ENCODE measurements at regions not wholly inside any gene's neighbourhood (a gene's known extent, or its start where the extent isn't known, plus 50 kb on each side); places are given as distances from the start of the nearest gene placed in this dataset.
"Not testable (repeated sequence)": the region's sequence is repeated elsewhere in the genome, so short reads cannot be mapped to it uniquely, and the experiment has no call there.

DNA sequence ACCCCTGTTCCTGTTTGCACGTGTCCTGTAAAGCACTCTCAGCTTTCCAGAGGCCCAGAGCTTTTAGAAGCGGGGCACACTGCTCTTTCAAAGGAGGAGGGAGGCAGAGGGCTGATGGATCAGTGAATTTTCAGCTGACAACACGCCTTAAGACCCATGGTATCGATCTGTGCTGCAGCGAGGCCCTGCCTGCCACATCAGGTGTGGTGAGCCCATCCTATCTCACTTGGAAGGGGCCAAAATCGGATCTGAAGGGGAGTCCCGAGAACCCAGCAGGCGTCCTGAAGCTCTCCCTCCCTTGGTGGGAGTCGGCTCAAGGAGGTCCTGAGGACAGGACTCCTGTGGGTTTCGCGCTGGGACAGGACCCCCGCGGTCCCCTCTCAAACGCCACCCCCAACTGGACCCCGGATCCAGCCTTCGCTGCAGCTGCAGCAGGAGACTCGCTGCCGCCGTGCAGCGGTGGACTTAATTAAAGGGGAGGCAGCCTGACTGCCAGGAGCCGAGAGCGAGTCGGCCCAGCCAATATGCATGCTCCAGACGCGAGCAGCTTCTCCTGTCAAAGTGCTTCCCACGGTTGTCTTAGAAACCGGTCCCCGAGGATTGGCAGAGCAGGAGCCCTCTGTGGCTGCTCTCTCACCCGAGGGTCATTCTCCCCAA lies 580.0 kb upstream of the ZNF337 start:
- Histone ChIP-seq H3K4me3 (ENCODE audit: low read depth, low read length, poor library complexity, severe bottlenecking) (no peak overlapping the region), H3K36me3 (ENCODE audit: insufficient read depth, low read length, poor library complexity, severe bottlenecking) (no peaks in the 10 kb centered on the region), H3K9me3 (ENCODE audit: low read depth, low read length, poor library complexity, severe bottlenecking) (no peaks in the 10 kb centered on the region), H3K4me1 (ENCODE audit: insufficient read depth, low read length, poor library complexity, severe bottlenecking) (no peaks in the 10 kb centered on the region), H3K27me3 (replicated peaks; ENCODE audit: insufficient read depth, low read depth, low read length, poor library complexity) (no peaks in the 10 kb centered on the region), H3K27ac (ENCODE audit: low read depth, low read length, poor library complexity, severe bottlenecking) (no peak overlapping the region)
- CTCF ChIA-PET: no interaction called here
- no peak for DNase-seq (ENCODE audit: low spot score)
- TF ChIP-seq EZH2 (IDR thresholded peaks at IDR 0.05; ENCODE audit: borderline replicate concordance, low read depth, low read length, poor library complexity, severe bottlenecking): no peak
- no TSS peak for BruUV-seq (replicated peaks)
- POLR2A ChIA-PET (ENCODE audit: low non-redundant PET): no interaction called here
- intact Hi-C loops (cut with micrococcal nuclease; ENCODE audit: unreplicated experiment): loop anchor here (10.0 kb wide), 1 partner anchor 62 kb away; no protein-coding TSS in a partner anchor

DNA sequence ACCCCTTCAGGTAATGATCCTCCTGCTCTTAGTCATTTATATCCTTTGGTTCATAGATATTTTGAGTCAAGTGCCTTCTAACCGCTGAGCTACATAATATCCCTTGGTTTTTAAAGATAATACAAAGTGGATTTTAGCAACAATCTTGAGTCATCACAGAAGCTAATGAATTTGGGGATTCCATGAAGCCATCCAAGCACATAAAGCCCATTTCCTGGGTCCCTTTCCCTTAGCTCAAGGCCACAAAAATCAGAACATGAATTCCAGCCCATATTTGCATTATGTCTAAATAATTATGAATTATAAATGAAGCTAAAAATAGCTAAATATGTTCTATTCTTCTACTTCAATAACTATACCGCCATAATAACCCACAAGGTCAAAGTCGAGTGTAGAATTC lies 572.1 kb upstream of the ZNF337 start:
- BruUV-seq (replicated peaks); H3K27me3 ChIP-seq (replicated peaks; ENCODE audit: insufficient read depth, low read depth, low read length, poor library complexity); H3K36me3 ChIP-seq (ENCODE audit: insufficient read depth, low read length, poor library complexity, severe bottlenecking); DNase-seq (ENCODE audit: low spot score); CTCF ChIA-PET; POLR2A ChIA-PET (ENCODE audit: low non-redundant PET); H3K4me3 ChIP-seq (ENCODE audit: low read depth, low read length, poor library complexity, severe bottlenecking); intact Hi-C loops (cut with micrococcal nuclease; ENCODE audit: unreplicated experiment); H3K9me3 ChIP-seq (ENCODE audit: low read depth, low read length, poor library complexity, severe bottlenecking); H3K27ac ChIP-seq (ENCODE audit: low read depth, low read length, poor library complexity, severe bottlenecking); H3K4me1 ChIP-seq (ENCODE audit: insufficient read depth, low read length, poor library complexity, severe bottlenecking): not testable (repeated sequence)

DNA sequence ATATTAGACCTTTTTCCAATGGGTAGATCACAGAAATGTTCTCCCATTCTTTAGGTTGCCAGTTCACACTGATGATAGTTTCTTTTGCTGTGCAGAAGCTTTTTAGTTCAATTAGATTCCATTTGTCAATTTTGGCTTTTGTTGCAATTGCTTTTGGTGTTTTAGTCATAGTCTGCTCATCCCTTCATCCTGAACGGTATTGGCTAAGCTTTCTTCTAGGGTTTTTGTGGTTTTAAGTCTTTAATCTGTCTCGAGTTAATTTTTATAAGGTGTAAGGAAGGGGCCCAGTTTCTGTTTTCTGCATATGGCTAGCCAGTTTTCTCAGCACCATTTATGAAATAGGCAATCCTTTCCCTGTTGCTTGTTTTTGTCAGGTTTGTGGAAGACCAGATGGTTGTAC lies 564.3 kb upstream of the ZNF337 start:
- DNase-seq (ENCODE audit: low spot score); H3K4me1 ChIP-seq (ENCODE audit: insufficient read depth, low read length, poor library complexity, severe bottlenecking); H3K9me3 ChIP-seq (ENCODE audit: low read depth, low read length, poor library complexity, severe bottlenecking); CTCF ChIA-PET; POLR2A ChIA-PET (ENCODE audit: low non-redundant PET); H3K27ac ChIP-seq (ENCODE audit: low read depth, low read length, poor library complexity, severe bottlenecking); intact Hi-C loops (cut with micrococcal nuclease; ENCODE audit: unreplicated experiment); H3K4me3 ChIP-seq (ENCODE audit: low read depth, low read length, poor library complexity, severe bottlenecking); BruUV-seq (replicated peaks); H3K36me3 ChIP-seq (ENCODE audit: insufficient read depth, low read length, poor library complexity, severe bottlenecking); H3K27me3 ChIP-seq (replicated peaks; ENCODE audit: insufficient read depth, low read depth, low read length, poor library complexity): not testable (repeated sequence)

DNA sequence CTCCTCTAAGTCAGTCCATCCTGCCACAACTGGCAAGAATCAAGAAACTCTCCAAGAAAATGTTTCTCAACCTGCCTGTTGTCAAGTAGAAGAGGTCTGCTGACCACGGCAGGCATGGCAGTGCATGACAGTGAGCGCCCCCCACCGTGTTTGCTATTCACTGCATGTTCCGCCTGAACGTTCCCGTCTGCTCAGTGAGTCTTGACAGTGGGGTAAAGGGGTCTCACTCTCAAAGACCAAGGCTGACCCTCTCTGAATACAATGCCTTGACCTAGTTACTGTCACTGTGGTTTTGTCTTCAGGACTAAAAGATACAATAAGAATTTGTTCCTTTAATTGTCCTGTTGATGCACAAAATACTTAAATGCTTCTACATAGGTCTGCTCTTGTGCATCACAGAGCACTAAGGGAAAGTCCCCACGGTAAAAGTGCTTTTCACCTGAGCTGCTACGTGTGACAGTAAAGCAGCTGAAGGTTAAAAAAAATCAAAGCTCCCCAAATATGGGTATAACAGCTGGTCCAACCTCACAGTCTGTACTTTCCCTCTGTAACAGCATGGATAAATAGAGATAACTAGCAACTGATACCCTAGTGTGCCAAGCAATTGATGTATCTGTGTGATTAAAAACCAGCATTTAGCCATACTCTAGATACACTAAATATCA lies 555.8 kb upstream of the ZNF337 start:
- DNase-seq (ENCODE audit: low spot score); H3K9me3 ChIP-seq (ENCODE audit: low read depth, low read length, poor library complexity, severe bottlenecking); H3K4me3 ChIP-seq (ENCODE audit: low read depth, low read length, poor library complexity, severe bottlenecking); H3K27ac ChIP-seq (ENCODE audit: low read depth, low read length, poor library complexity, severe bottlenecking); H3K4me1 ChIP-seq (ENCODE audit: insufficient read depth, low read length, poor library complexity, severe bottlenecking); BruUV-seq (replicated peaks); H3K36me3 ChIP-seq (ENCODE audit: insufficient read depth, low read length, poor library complexity, severe bottlenecking); POLR2A ChIA-PET (ENCODE audit: low non-redundant PET); intact Hi-C loops (cut with micrococcal nuclease; ENCODE audit: unreplicated experiment); H3K27me3 ChIP-seq (replicated peaks; ENCODE audit: insufficient read depth, low read depth, low read length, poor library complexity); CTCF ChIA-PET: not testable (repeated sequence)

DNA sequence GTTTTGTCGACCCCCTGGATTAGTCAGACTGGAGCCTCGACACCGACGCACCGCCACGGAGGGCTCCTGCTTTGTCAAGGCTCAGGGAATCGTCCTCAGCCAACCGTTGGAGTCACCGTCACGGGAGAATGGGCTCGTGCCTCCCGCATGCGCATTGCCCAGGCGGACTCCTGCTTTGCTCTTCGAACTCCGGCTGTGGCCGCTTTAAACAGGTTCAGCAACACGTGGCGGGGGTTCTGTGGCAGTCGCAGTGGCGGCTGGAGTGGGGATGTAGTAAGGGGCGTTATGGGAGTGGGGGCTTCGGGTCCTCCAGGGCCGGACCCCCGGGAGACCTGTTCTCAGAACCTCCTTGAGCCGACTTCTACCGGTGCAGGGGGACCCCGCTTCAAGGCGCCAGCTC lies 554.7 kb upstream of the ZNF337 start:
- H3K9me3 ChIP-seq (ENCODE audit: low read depth, low read length, poor library complexity, severe bottlenecking); DNase-seq (ENCODE audit: low spot score); H3K4me1 ChIP-seq (ENCODE audit: insufficient read depth, low read length, poor library complexity, severe bottlenecking); BruUV-seq (replicated peaks); H3K36me3 ChIP-seq (ENCODE audit: insufficient read depth, low read length, poor library complexity, severe bottlenecking); intact Hi-C loops (cut with micrococcal nuclease; ENCODE audit: unreplicated experiment); POLR2A ChIA-PET (ENCODE audit: low non-redundant PET); H3K4me3 ChIP-seq (ENCODE audit: low read depth, low read length, poor library complexity, severe bottlenecking); CTCF ChIA-PET; H3K27me3 ChIP-seq (replicated peaks; ENCODE audit: insufficient read depth, low read depth, low read length, poor library complexity); H3K27ac ChIP-seq (ENCODE audit: low read depth, low read length, poor library complexity, severe bottlenecking): not testable (repeated sequence)

DNA sequence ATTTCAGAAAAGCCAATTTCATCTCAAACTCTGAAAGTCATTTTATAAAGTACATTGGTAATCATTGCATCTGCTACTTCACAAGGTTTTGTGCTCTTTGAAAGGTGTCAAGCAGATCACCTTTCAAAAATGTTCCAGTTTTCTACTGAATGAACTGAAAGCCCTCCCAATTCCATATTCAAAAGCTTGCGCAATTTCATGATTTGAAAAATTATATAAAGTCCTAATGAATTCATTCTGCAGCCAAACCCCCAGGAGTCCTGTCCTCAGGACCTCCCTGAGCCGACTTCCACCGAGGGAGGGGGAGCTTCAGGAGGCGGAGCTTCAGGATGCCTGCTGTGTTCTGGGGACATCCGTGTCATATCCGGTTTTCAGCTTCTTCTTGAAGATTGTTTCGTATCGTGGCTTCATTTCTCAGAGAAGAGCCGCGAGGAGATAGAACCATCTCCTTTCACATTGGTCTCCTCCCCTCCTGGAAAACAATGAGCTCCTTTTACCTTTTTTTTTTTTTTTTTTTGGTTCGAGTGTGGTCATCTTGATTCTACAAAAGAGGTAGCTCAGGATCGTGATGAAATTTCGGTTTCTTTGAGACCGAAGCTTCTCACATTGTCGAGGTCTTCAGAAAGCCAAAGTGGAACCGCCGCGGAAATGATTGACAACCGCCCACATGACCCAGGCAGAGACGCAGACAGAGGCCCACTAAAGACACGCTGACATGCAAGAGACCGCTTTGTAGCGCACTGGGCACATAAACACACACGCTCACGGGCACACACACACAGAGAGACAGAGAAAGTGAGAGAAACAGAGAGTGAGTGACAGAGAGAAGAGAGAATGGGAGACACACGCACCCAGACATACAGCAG lies 553.8 kb upstream of the ZNF337 start:
- BruUV-seq (replicated peaks); CTCF ChIA-PET; H3K27me3 ChIP-seq (replicated peaks; ENCODE audit: insufficient read depth, low read depth, low read length, poor library complexity); POLR2A ChIA-PET (ENCODE audit: low non-redundant PET); H3K36me3 ChIP-seq (ENCODE audit: insufficient read depth, low read length, poor library complexity, severe bottlenecking); H3K9me3 ChIP-seq (ENCODE audit: low read depth, low read length, poor library complexity, severe bottlenecking); H3K27ac ChIP-seq (ENCODE audit: low read depth, low read length, poor library complexity, severe bottlenecking); intact Hi-C loops (cut with micrococcal nuclease; ENCODE audit: unreplicated experiment); DNase-seq (ENCODE audit: low spot score); H3K4me1 ChIP-seq (ENCODE audit: insufficient read depth, low read length, poor library complexity, severe bottlenecking); H3K4me3 ChIP-seq (ENCODE audit: low read depth, low read length, poor library complexity, severe bottlenecking): not testable (repeated sequence)
